ENCODE measurements at regions not wholly inside any gene's neighbourhood (a gene's known extent, or its start where the extent isn't known, plus 50 kb on each side); places are given as distances from the start of the nearest gene placed in this dataset.
"Not testable (repeated sequence)": the region's sequence is repeated elsewhere in the genome, so short reads cannot be mapped to it uniquely, and the experiment has no call there.

GRCh38 chr15:22134941-22135566 is 54.7 kb downstream of the OR4M2 start:
- ATAC-seq (ENCODE audit: poor library complexity) = peak; percentile 97
- DNase-seq; H3K27ac ChIP-seq (ENCODE audit: low read depth in 1 of 2, low read length in 2 of 2); H3K4me1 ChIP-seq (ENCODE audit: insufficient read depth, low read length); intact Hi-C loops (cut with DNase I, micrococcal nuclease); H3K9me3 ChIP-seq (ENCODE audit: control insufficient read depth in 1 of 2, insufficient read depth in 1 of 2, low read length in 2 of 2); H3K4me3 Mint-ChIP-seq; POLR2A ChIA-PET; H3K27ac Mint-ChIP-seq; H3K27me3 ChIP-seq (ENCODE audit: control insufficient read depth in 1 of 2, insufficient read depth in 2 of 2, low read length in 2 of 2); H3K36me3 Mint-ChIP-seq (ENCODE audit: low read depth); CTCF ChIA-PET; H3K9me3 Mint-ChIP-seq; H3K4me1 Mint-ChIP-seq (ENCODE audit: low read depth); H3K36me3 ChIP-seq (ENCODE audit: insufficient read depth, low read length); H3K4me3 ChIP-seq (ENCODE audit: low read length); H3K27me3 Mint-ChIP-seq: not testable (repeated sequence)

DNA sequence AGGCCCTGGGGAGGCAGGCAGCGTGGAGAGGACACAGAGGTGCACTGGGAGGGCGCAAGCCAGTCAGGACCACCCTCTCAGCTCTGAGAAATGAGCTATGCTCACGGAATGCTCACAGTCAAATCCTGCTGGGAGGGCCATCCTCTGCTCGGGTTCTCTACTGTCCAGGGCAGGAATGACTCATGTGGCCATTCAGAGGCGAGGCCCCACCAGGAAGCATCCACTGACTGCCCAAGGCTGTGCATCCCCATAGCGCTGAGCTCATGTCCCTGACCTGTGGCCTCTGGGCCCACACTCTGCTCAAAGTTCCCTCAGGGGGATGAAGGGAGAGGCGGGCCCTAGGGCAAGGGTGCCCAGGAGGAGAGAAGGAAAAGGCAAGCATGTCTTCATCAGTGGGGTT is 57.2 kb downstream of the OR4M2 start:
- H3K27ac Mint-ChIP-seq; ATAC-seq (ENCODE audit: poor library complexity); H3K9me3 Mint-ChIP-seq; H3K4me1 Mint-ChIP-seq (ENCODE audit: low read depth); H3K4me3 Mint-ChIP-seq; CTCF ChIA-PET; DNase-seq; H3K4me1 ChIP-seq (ENCODE audit: insufficient read depth, low read length); POLR2A ChIA-PET; H3K9me3 ChIP-seq (ENCODE audit: control insufficient read depth in 1 of 2, insufficient read depth in 1 of 2, low read length in 2 of 2); H3K27ac ChIP-seq (ENCODE audit: low read depth in 1 of 2, low read length in 2 of 2); H3K4me3 ChIP-seq (ENCODE audit: low read length); intact Hi-C loops (cut with DNase I, micrococcal nuclease); H3K27me3 Mint-ChIP-seq; H3K36me3 Mint-ChIP-seq (ENCODE audit: low read depth); H3K36me3 ChIP-seq (ENCODE audit: insufficient read depth, low read length); H3K27me3 ChIP-seq (ENCODE audit: control insufficient read depth in 1 of 2, insufficient read depth in 2 of 2, low read length in 2 of 2): not testable (repeated sequence)

GRCh38 chr15:22141106-22141505 is 60.8 kb downstream of the OR4M2 start:
- H3K4me1 Mint-ChIP-seq (ENCODE audit: low read depth); H3K36me3 ChIP-seq (ENCODE audit: insufficient read depth, low read length); H3K9me3 Mint-ChIP-seq; intact Hi-C loops (cut with DNase I, micrococcal nuclease); POLR2A ChIA-PET; ATAC-seq (ENCODE audit: poor library complexity); H3K27ac Mint-ChIP-seq; H3K4me3 ChIP-seq (ENCODE audit: low read length); H3K4me1 ChIP-seq (ENCODE audit: insufficient read depth, low read length); H3K27me3 Mint-ChIP-seq; H3K27ac ChIP-seq (ENCODE audit: low read depth in 1 of 2, low read length in 2 of 2); H3K9me3 ChIP-seq (ENCODE audit: control insufficient read depth in 1 of 2, insufficient read depth in 1 of 2, low read length in 2 of 2); H3K36me3 Mint-ChIP-seq (ENCODE audit: low read depth); H3K4me3 Mint-ChIP-seq; CTCF ChIA-PET; H3K27me3 ChIP-seq (ENCODE audit: control insufficient read depth in 1 of 2, insufficient read depth in 2 of 2, low read length in 2 of 2); DNase-seq: not testable (repeated sequence)

DNA sequence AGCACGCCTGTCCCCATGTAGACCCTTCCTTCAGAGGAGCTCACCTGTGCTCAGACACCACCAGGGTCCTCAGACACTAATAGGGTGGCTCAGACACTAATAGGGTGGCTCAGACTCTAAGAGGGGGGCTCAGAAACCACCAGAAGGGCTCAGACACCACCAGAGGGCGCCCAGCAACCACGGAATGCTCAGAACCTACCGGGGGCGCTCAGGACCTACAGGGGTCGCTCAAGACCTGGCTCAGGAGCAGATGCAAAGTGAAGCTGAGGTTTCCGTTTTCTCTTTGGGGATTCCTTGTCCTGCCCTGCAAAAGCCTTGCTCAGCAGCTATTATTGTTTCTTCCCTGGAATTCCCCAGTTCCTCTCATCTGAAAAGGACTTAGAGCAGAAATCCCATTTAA is 67.8 kb downstream of the OR4M2 start:
- CTCF ChIA-PET; H3K27ac Mint-ChIP-seq; H3K4me3 Mint-ChIP-seq; H3K4me1 Mint-ChIP-seq (ENCODE audit: low read depth); H3K27ac ChIP-seq (ENCODE audit: low read depth in 1 of 2, low read length in 2 of 2); H3K36me3 Mint-ChIP-seq (ENCODE audit: low read depth); H3K27me3 ChIP-seq (ENCODE audit: control insufficient read depth in 1 of 2, insufficient read depth in 2 of 2, low read length in 2 of 2); POLR2A ChIA-PET; H3K4me3 ChIP-seq (ENCODE audit: low read length); H3K4me1 ChIP-seq (ENCODE audit: insufficient read depth, low read length); DNase-seq; H3K9me3 Mint-ChIP-seq; intact Hi-C loops (cut with DNase I, micrococcal nuclease); H3K9me3 ChIP-seq (ENCODE audit: control insufficient read depth in 1 of 2, insufficient read depth in 1 of 2, low read length in 2 of 2); H3K27me3 Mint-ChIP-seq; H3K36me3 ChIP-seq (ENCODE audit: insufficient read depth, low read length): not testable (repeated sequence)
- ATAC-seq (ENCODE audit: poor library complexity) = peak; percentile 99

GRCh38 chr15:22158243-22158642 is 77.9 kb downstream of the OR4M2 start:
- CTCF ChIA-PET; intact Hi-C loops (cut with DNase I, micrococcal nuclease); H3K27me3 Mint-ChIP-seq; ATAC-seq (ENCODE audit: poor library complexity); DNase-seq; H3K36me3 Mint-ChIP-seq (ENCODE audit: low read depth); H3K4me3 Mint-ChIP-seq; H3K27ac Mint-ChIP-seq; H3K36me3 ChIP-seq (ENCODE audit: insufficient read depth, low read length); H3K9me3 ChIP-seq (ENCODE audit: control insufficient read depth in 1 of 2, insufficient read depth in 1 of 2, low read length in 2 of 2); H3K27me3 ChIP-seq (ENCODE audit: control insufficient read depth in 1 of 2, insufficient read depth in 2 of 2, low read length in 2 of 2); H3K9me3 Mint-ChIP-seq; H3K4me1 Mint-ChIP-seq (ENCODE audit: low read depth); H3K27ac ChIP-seq (ENCODE audit: low read depth in 1 of 2, low read length in 2 of 2); POLR2A ChIA-PET; H3K4me3 ChIP-seq (ENCODE audit: low read length); H3K4me1 ChIP-seq (ENCODE audit: insufficient read depth, low read length): not testable (repeated sequence)

DNA sequence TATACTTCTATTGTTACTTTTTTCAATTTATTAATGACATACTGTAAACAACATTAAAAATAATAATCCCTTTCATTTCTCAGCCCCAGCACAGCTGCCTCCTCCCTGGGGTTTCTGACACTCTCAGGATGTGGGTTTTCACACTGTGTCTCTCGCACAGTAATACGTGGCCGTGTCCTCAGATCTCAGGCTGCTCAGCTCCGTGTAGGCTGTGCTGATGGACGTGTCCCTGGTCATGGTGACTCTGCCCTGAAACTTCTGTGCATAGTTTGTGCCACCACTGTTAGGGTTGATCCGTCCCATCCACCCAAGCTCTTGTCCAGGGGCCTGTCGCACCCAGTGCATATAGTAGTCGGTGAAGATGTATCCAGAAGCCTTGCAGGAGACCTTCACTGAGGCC is 80.0 kb downstream of the OR4M2 start:
- not testable (repeated sequence) for H3K4me1 Mint-ChIP-seq (ENCODE audit: low read depth); H3K9me3 ChIP-seq (ENCODE audit: control insufficient read depth in 1 of 2, insufficient read depth in 1 of 2, low read length in 2 of 2)

DNA sequence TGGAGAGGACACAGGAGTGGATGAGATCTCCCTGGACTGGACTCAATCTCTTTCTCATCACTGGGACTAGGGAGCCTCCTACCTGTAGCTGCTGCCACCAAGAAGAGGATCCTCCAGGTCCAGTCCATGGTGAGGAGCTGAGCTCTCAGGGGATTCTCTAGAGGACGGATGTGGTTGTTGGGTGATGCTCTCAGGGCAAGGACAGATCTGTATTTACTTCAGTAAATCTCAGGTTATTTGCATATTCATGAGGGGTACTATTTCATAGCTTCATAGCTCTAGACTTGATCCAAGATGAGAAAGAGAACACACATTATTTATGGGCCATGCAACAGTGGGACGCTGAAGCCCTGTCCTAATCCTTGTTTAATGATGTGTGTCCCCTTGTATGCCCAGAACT is 80.4 kb downstream of the OR4M2 start:
- H3K4me3 Mint-ChIP-seq; H3K4me1 ChIP-seq (ENCODE audit: insufficient read depth, low read length); H3K9me3 ChIP-seq (ENCODE audit: control insufficient read depth in 1 of 2, insufficient read depth in 1 of 2, low read length in 2 of 2); H3K27me3 Mint-ChIP-seq; H3K36me3 Mint-ChIP-seq (ENCODE audit: low read depth); H3K9me3 Mint-ChIP-seq; H3K27ac Mint-ChIP-seq; H3K36me3 ChIP-seq (ENCODE audit: insufficient read depth, low read length); H3K4me1 Mint-ChIP-seq (ENCODE audit: low read depth); DNase-seq; CTCF ChIA-PET; intact Hi-C loops (cut with DNase I, micrococcal nuclease); POLR2A ChIA-PET; H3K4me3 ChIP-seq (ENCODE audit: low read length); H3K27ac ChIP-seq (ENCODE audit: low read depth in 1 of 2, low read length in 2 of 2); H3K27me3 ChIP-seq (ENCODE audit: control insufficient read depth in 1 of 2, insufficient read depth in 2 of 2, low read length in 2 of 2): not testable (repeated sequence)
- peak; percentile 57 for ATAC-seq (ENCODE audit: poor library complexity)

More for the DNA sequence above, 80.0 kb downstream of the OR4M2 start:
- CTCF ChIA-PET; H3K27me3 ChIP-seq (ENCODE audit: control insufficient read depth in 1 of 2, insufficient read depth in 2 of 2, low read length in 2 of 2); intact Hi-C loops (cut with DNase I, micrococcal nuclease); H3K4me3 ChIP-seq (ENCODE audit: low read length); H3K36me3 Mint-ChIP-seq (ENCODE audit: low read depth); H3K4me3 Mint-ChIP-seq; H3K27ac ChIP-seq (ENCODE audit: low read depth in 1 of 2, low read length in 2 of 2); DNase-seq; H3K27ac Mint-ChIP-seq; H3K36me3 ChIP-seq (ENCODE audit: insufficient read depth, low read length); POLR2A ChIA-PET; H3K9me3 Mint-ChIP-seq; H3K4me1 ChIP-seq (ENCODE audit: insufficient read depth, low read length); H3K27me3 Mint-ChIP-seq: not testable (repeated sequence)
- peak; percentile 47 for ATAC-seq (ENCODE audit: poor library complexity)
